ENCODE measurements at regions not wholly inside any gene's neighbourhood (a gene's known extent, or its start where the extent isn't known, plus 50 kb on each side); places are given as distances from the start of the nearest gene placed in this dataset.

DNA sequence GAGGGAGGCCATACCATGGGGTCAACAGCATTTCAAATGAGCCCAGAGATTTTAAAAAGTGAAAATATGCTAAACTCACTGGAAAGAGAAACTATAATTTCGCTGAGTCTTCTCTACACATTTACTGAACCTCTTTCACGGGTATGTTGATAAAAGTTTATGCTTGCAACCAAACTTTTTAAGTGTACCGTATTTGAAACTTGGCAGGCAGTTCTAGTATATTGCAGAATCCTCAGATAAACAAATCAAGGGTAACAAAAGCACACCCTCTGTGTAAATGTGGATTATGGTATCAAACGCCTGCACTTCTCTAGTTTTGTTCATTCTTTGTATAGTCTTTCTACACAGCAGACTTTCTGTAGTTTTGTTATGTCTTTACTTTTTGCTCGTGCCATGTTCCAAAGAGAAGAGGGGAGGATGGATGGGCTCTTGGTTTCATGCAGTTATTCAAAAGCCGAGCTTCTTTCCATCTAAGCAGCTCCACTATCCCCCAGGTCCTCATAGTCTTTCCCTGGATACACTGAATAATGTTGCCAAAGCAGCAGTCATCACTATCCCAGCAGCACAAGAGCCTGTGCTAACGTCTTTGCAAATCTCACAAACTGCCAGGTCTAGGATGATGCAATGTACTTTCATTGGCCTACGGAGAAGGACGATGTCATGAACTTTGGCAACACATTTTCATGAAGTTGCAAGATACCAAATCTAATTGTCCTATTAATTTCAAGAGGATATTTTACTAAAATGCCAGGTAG, 131.2 kb downstream of the MPP7 start:
- TF ChIP-seq, protein P1, sequence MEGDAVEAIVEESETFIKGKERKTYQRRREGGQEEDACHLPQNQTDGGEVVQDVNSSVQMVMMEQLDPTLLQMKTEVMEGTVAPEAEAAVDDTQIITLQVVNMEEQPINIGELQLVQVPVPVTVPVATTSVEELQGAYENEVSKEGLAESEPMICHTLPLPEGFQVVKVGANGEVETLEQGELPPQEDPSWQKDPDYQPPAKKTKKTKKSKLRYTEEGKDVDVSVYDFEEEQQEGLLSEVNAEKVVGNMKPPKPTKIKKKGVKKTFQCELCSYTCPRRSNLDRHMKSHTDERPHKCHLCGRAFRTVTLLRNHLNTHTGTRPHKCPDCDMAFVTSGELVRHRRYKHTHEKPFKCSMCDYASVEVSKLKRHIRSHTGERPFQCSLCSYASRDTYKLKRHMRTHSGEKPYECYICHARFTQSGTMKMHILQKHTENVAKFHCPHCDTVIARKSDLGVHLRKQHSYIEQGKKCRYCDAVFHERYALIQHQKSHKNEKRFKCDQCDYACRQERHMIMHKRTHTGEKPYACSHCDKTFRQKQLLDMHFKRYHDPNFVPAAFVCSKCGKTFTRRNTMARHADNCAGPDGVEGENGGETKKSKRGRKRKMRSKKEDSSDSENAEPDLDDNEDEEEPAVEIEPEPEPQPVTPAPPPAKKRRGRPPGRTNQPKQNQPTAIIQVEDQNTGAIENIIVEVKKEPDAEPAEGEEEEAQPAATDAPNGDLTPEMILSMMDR (IDR thresholded peaks at IDR 0.05): no peak
- H3K9me3 ChIP-seq: no peaks in the 10 kb centered on the region
- peak; percentile 74 for ATAC-seq
- H3K36me3 ChIP-seq: no peaks in the 10 kb centered on the region
- no peak overlapping the region for H3K27ac ChIP-seq
- H3K4me1 ChIP-seq: no peaks in the 10 kb centered on the region
- H3K27me3 ChIP-seq: no peaks in the 10 kb centered on the region
- intact Hi-C loops (cut with DNase I): no loop called here
- H3K4me3 ChIP-seq: no peak overlapping the region
- DNase-seq: no peak

DNA sequence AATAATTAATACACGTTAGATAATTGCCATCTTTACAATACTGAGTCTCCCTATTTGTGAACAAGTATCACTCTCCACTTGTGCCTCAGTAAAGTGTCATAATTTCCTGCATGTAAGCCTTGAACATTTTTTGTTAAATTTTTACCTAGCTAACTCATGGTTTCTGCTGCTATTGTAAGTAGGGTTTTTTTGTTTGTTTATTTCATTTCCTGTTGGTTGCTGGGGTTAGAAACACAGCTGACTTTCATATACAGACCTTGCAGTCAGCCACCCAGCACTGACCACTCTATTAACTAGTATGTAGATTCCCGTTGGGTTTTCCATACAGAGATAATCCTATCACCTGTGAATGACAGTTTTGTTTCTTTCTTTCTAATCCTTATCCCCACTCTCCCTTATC, 133.3 kb downstream of the MPP7 start:
- H3K27ac ChIP-seq: no peak overlapping the region
- intact Hi-C loops (cut with DNase I): no loop called here
- no peaks in the 10 kb centered on the region for H3K36me3 ChIP-seq
- H3K4me3 ChIP-seq: no peak overlapping the region
- no peaks in the 10 kb centered on the region for H3K9me3 ChIP-seq
- H3K27me3 ChIP-seq: no peaks in the 10 kb centered on the region
- ATAC-seq (no peak), DNase-seq (no peak)
- TF ChIP-seq, protein P1 (IDR thresholded peaks at IDR 0.05): no peak
- H3K4me1 ChIP-seq: no peaks in the 10 kb centered on the region

DNA sequence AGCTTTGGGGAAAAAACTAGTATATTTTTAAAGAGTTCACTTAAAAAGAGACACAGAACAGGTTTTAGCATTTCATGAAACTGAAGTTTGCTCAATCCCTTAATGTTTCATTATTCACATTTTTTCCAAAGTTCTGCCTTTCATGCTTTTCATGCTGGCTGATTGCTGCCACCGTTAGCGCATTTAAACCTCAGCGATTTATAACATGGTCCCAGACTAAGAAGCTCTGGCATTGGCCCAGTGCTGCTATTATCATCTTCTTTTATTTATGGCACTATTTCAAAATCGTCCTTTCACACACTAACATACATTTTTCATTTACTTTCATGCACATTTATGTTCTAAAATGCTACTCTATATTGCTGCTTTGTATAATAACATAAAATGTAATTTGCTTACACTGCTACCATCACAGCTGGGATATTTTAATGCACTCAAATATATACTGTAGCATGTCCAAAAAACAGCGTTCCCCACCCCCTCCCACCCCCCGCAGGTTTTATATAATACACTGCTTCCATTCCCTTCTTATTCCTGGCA, 141.9 kb downstream of the MPP7 start:
- no peak for DNase-seq
- intact Hi-C loops (cut with DNase I): no loop called here

DNA sequence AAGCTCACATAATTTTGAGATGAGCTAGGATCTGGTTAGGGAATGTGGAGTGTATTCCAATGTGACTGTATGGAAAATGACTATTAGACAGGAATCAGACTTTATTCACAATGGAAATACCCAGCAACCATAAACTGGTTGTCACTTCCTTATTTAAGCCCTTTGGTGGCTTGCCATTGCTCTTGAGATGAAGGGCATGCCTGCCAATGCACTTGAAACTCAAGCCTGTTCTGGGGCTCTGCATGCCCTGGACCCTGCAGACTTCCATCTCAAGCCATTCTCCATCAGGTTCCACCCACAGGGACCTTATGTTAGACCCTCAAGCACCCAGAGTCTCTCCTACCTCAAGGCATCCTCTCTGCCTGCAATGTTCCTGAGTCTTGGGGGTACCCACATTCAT, 145.5 kb downstream of the MPP7 start:
- no peaks in the 10 kb centered on the region for H3K36me3 ChIP-seq
- no peak for ATAC-seq
- H3K27me3 ChIP-seq: no peaks in the 10 kb centered on the region
- DNase-seq: no peak
- H3K4me1 ChIP-seq: no peaks in the 10 kb centered on the region
- H3K9me3 ChIP-seq: no peaks in the 10 kb centered on the region
- H3K27ac ChIP-seq: no peak overlapping the region
- no peak overlapping the region for H3K4me3 ChIP-seq
- intact Hi-C loops (cut with DNase I): no loop called here
- TF ChIP-seq, protein P1 (IDR thresholded peaks at IDR 0.05): no peak

More for the DNA sequence above, 141.9 kb downstream of the MPP7 start:
- ATAC-seq: no peak
- Histone ChIP-seq H3K27ac (no peak overlapping the region), H3K9me3 (no peaks in the 10 kb centered on the region), H3K36me3 (no peaks in the 10 kb centered on the region), H3K4me3 (no peak overlapping the region), H3K27me3 (no peaks in the 10 kb centered on the region), H3K4me1 (no peaks in the 10 kb centered on the region)
- TF ChIP-seq, protein P1 (IDR thresholded peaks at IDR 0.05): no peak

DNA sequence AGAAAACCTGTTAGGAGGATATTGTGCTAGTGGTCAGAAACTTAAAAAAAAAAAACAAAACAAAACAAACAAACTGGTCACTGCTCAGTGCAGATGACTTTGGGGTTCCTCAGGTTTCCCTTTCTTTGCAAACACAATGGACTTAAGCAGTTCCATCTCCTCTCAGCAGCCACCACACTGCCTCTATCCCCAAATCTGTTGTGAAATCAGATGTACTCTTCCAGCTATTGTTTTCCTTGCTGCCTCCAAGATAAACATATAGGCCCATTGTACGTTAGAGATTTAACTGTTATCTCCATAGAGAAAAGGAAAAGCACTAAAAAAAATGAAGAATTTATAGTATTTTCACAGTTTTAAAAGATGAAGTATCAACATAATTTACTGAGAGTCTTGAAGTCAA, 147.1 kb downstream of the MPP7 start:
- ATAC-seq (no peak), DNase-seq (no peak)
- intact Hi-C loops (cut with DNase I): no loop called here
- no peaks in the 10 kb centered on the region for H3K4me1 ChIP-seq
- no peaks in the 10 kb centered on the region for H3K9me3 ChIP-seq
- H3K27ac ChIP-seq: no peak overlapping the region
- no peaks in the 10 kb centered on the region for H3K36me3 ChIP-seq
- TF ChIP-seq, protein P1 (IDR thresholded peaks at IDR 0.05): no peak
- no peaks in the 10 kb centered on the region for H3K27me3 ChIP-seq
- no peak overlapping the region for H3K4me3 ChIP-seq

All from upper lobe of right lung (tissue), 1 donor.